HepG2 (cell line): ENCODE measurements at regions not wholly inside any gene's neighbourhood (a gene's known extent, or its start where the extent isn't known, plus 50 kb on each side); places are given as distances from the start of the nearest gene placed in this dataset.
"Not testable (repeated sequence)": the region's sequence is repeated elsewhere in the genome, so short reads cannot be mapped to it uniquely, and the experiment has no call there.

ENCODE experiments used
- MAFF ChIP-seq: IDR thresholded peaks from 2 replicates; pipeline ENCODE4 v1.6.1; 2011; ENCODE audit warnings: low read depth, low read length, improper control_type of control experiment
- MTERF4 ChIP-seq: sonication (generic); formaldehyde crosslinking; IDR thresholded peaks from 2 replicates; pipeline ENCODE4 v1.8.0; 2023; ENCODE audit warnings: mild to moderate bottlenecking, missing genetic modification reagents
- RCOR2 ChIP-seq: IDR thresholded peaks from 2 replicates; pipeline ENCODE4 v1.6.1; 2016; ENCODE audit warnings: missing biosample characterization, missing genetic modification reagents
- SIN3A ChIP-seq: IDR thresholded peaks from 2 replicates; pipeline ENCODE4 v1.6.1; 2011; ENCODE audit warnings: low read depth, mild to moderate bottlenecking, control low read depth, low read length, borderline replicate concordance

DNA sequence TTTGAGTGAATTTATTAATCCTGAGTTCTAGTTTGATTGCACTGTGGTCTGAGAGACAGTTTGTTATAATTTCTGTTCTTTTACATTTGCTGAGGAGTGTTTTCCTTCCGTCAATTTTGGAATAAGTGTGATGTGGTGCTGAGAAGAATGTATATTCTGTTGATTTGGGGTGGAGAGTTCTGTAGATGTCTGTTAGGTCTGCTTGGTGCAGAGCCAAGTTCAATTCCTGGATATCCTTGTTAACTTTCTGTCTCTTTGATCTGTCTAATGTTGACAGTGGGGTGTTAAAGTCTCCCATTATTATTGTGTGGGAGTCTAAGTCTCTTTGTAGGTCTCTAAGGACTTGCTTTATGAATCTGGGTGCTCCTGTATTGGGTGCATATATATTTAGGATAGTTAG, 74.4 kb upstream of the BMP4 start:
- not testable (repeated sequence) for TF ChIP-seq MTERF4, RCOR2, MAFF, SIN3A
